B cell (primary cell): ENCODE measurements at regions not wholly inside any gene's neighbourhood (a gene's known extent, or its start where the extent isn't known, plus 50 kb on each side); places are given as distances from the start of the nearest gene placed in this dataset.

Source experiments
- ATAC-seq: fragments of 200-7000 bp; cut with Tn5 transposase; one replicate; pipeline ENCODE4 v1.10.0; 2021; ENCODE audit warnings: low read depth, mild to moderate bottlenecking, moderate number of reproducible peaks, moderate library complexity
- CTCF ChIA-PET: fragments of 350-600 bp; sonication (Branson Sonifier 250); formaldehyde crosslinking; loops from one replicate; lab custom pipeline; 2021; ENCODE audit warnings: antibody characterized with exemption, inconsistent platforms; lab: Charles Lee
- POLR2A ChIA-PET: fragments of 350-600 bp; sonication (Branson Sonifier 250); formaldehyde crosslinking; loops from one replicate; lab custom pipeline; 2021; ENCODE audit warnings: antibody characterized with exemption; lab: Charles Lee
- DNase-seq: peaks from one replicate; pipeline ENCODE4 v3.0.0; 2013
- H2AFZ ChIP-seq: 2 replicates; pipeline ENCODE4 v1.6.1; 2012; ENCODE audit warnings: mild to moderate bottlenecking, low read depth, low read length; ENCODE audit not compliant: insufficient read depth, poor library complexity, severe bottlenecking
- H3K27ac ChIP-seq, 2 donors: 1 replicate in 1 of 2; 2 replicates in 1 of 2; pipeline ENCODE4 v1.5.1; 2012 to 2013; ENCODE audit warnings: low read length in 2 of 2, mild to moderate bottlenecking in 2 of 2, moderate library complexity in 1 of 2
- H3K27me3 ChIP-seq, 4 experiments: fragments of 200-600 bp in 1 of 4; sonication (generic) in 1 of 4; replicated peaks in 1 of 4; 1 replicate in 2 of 4; 2 replicates in 2 of 4; pipeline versions ENCODE4 v1.6.1 to v1.7.0; 2013 to 2016; ENCODE audit warnings: low read length in 3 of 4, mild to moderate bottlenecking in 2 of 4, mixed read lengths in 1 of 4, moderate library complexity in 1 of 4; ENCODE audit not compliant: insufficient read depth in 4 of 4, control insufficient read depth in 3 of 4; ENCODE audit errors: control extremely low read depth in 1 of 4
- H3K36me3 ChIP-seq, 2 experiments: replicated peaks in 1 of 2; 1 replicate in 1 of 2; 2 replicates in 1 of 2; pipeline versions ENCODE4 v1.6.1 to v1.7.1; 2013; ENCODE audit warnings: low read length in 1 of 2; ENCODE audit not compliant: insufficient read depth in 2 of 2, control insufficient read depth in 1 of 2; ENCODE audit errors: control extremely low read depth in 1 of 2, extremely low read depth in 1 of 2
- H3K4me1 ChIP-seq, 2 donors: fragments of 200-600 bp in 1 of 2; sonication (generic) in 1 of 2; 1 replicate in 1 of 2; 2 replicates in 1 of 2; pipeline versions ENCODE4 v1.5.1 to v1.6.1; 2013 to 2017; ENCODE audit warnings: low read length in 2 of 2; ENCODE audit not compliant: control insufficient read depth in 2 of 2, insufficient read depth in 2 of 2
- H3K4me2 ChIP-seq: replicated peaks from 2 replicates; pipeline ENCODE3; 2012; ENCODE audit warnings: mild to moderate bottlenecking, low read depth, low read length; ENCODE audit not compliant: poor library complexity, severe bottlenecking
- H3K4me3 ChIP-seq, 5 experiments: fragments of 200-600 bp in 1 of 5; sonication (generic) in 1 of 5; 1 replicate in 3 of 5; 2 replicates in 2 of 5; pipeline versions ENCODE4 v1.5.1 to v1.7.0; 2011 to 2016; ENCODE audit warnings: low read length in 4 of 5, mild to moderate bottlenecking in 4 of 5, low read depth in 2 of 5, control low read depth in 1 of 5, moderate library complexity in 1 of 5; ENCODE audit not compliant: insufficient read depth in 1 of 5; ENCODE audit errors: control extremely low read depth in 1 of 5, extremely low read depth in 1 of 5
- H3K79me2 ChIP-seq: fragments of 200-600 bp; sonication (generic); one replicate; pipeline ENCODE4 v1.6.0; 2016; ENCODE audit warnings: low read length; ENCODE audit not compliant: control insufficient read depth, insufficient read depth
- H3K9ac ChIP-seq: fragments of 200-600 bp; sonication (generic); 2 replicates; pipeline ENCODE4 v1.6.1; 2017; ENCODE audit warnings: mild to moderate bottlenecking, low read length, moderate library complexity
- H3K9me3 ChIP-seq, 3 donors: one replicate each; pipeline versions ENCODE4 v1.6.1 to v1.7.1; 2013; ENCODE audit warnings: low read length in 2 of 3; ENCODE audit not compliant: control insufficient read depth in 2 of 3, insufficient read depth in 1 of 3; ENCODE audit errors: control extremely low read depth in 1 of 3
- H4K20me1 ChIP-seq: 2 replicates; pipeline ENCODE4 v1.6.0; 2012; ENCODE audit warnings: mild to moderate bottlenecking, low read length; ENCODE audit not compliant: insufficient read depth, control insufficient read depth, poor library complexity, severe bottlenecking
- H3K27ac Mint-ChIP-seq: one replicate; pipeline ENCODE4 v1.8.0; 2021; ENCODE audit warnings: mixed read lengths
- H3K27me3 Mint-ChIP-seq: one replicate; pipeline ENCODE4 v1.8.0; 2021; ENCODE audit warnings: mixed read lengths
- H3K4me1 Mint-ChIP-seq: one replicate; pipeline ENCODE4 v1.8.0; 2021; ENCODE audit warnings: mixed read lengths
- H3K4me3 Mint-ChIP-seq: one replicate; pipeline ENCODE4 v1.8.0; 2021; ENCODE audit warnings: mixed read lengths
- H3K9me3 Mint-ChIP-seq: one replicate; pipeline ENCODE4 v1.8.0; 2022; ENCODE audit warnings: mixed read lengths; ENCODE audit not compliant: insufficient read depth
- EZH2 ChIP-seq: IDR thresholded peaks from 2 replicates; pipeline ENCODE4 v1.6.1; 2012; ENCODE audit warnings: borderline replicate concordance, low read depth, mild to moderate bottlenecking, moderate library complexity, low read length; ENCODE audit not compliant: insufficient read depth, poor library complexity, severe bottlenecking
- WGBS: methylation state at CpG from one replicate; pipeline ENCODE4 v1.1.5; 2013; ENCODE audit warnings: missing lambda C conversion rate; ENCODE audit not compliant: insufficient coverage; 5-methylcytosine and 5-hydroxymethylcytosine counted together
- intact Hi-C: fragments of 100-400 bp; cut with micrococcal nuclease; formaldehyde crosslinking; loops from one replicate; pipeline ENCODE4 v1.10.0; 2022
- TF ChIP-seq, protein P1 (sequence below): fragments of 200-600 bp; IDR thresholded peaks from one replicate; pipeline ENCODE4 v1.8.0; 2022; ENCODE audit warnings: antibody characterized with exemption, mild to moderate bottlenecking

DNA sequence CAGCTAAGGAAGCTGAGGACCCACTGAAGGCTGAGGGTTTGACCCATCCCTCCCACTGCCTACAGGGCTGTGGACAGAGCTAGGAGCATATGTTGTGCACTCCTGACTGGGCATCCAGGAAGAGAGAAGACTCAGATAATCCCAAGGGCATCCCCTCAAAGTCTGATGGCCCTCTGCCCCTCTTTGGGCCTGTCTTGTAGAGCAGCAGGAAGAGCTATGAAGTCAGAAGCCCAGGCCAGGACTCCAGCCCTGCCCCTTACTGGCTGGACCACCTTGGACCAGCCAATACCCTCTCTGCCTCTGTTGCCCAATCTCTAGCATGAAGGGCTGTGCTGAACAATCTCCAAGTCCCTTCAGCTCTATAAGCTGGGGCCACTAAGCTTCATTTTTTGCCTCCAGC is 210.8 kb downstream of the RPLP1 start:
- no peak overlapping the region for H3K9ac ChIP-seq
- ATAC-seq: no peak
- no peaks in the 10 kb centered on the region for H4K20me1 ChIP-seq
- no peak overlapping the region for H3K27ac Mint-ChIP-seq
- H3K27me3 Mint-ChIP-seq: peaks cover 11% of the 10 kb centered on the region
- H3K9me3 ChIP-seq: no peaks in the 10 kb centered on the region
- DNase-seq: no peak
- no peak overlapping the region for H3K4me3 ChIP-seq
- CTCF ChIA-PET: no interaction called here
- H3K36me3 ChIP-seq: no peaks in the 10 kb centered on the region
- TF ChIP-seq EZH2: no peak
- TF ChIP-seq, protein P1, sequence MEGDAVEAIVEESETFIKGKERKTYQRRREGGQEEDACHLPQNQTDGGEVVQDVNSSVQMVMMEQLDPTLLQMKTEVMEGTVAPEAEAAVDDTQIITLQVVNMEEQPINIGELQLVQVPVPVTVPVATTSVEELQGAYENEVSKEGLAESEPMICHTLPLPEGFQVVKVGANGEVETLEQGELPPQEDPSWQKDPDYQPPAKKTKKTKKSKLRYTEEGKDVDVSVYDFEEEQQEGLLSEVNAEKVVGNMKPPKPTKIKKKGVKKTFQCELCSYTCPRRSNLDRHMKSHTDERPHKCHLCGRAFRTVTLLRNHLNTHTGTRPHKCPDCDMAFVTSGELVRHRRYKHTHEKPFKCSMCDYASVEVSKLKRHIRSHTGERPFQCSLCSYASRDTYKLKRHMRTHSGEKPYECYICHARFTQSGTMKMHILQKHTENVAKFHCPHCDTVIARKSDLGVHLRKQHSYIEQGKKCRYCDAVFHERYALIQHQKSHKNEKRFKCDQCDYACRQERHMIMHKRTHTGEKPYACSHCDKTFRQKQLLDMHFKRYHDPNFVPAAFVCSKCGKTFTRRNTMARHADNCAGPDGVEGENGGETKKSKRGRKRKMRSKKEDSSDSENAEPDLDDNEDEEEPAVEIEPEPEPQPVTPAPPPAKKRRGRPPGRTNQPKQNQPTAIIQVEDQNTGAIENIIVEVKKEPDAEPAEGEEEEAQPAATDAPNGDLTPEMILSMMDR: no peak
- H3K4me2 ChIP-seq: no peak overlapping the region
- no peaks in the 10 kb centered on the region for H3K9me3 Mint-ChIP-seq
- no peak overlapping the region for H2AFZ ChIP-seq
- no peak overlapping the region for H3K27ac ChIP-seq
- H3K4me3 Mint-ChIP-seq: no peak overlapping the region
- POLR2A ChIA-PET: no interaction called here
- intact Hi-C loops: no loop called here
- no peaks in the 10 kb centered on the region for H3K79me2 ChIP-seq
- H3K27me3 ChIP-seq: peaks cover 0 to 18% (median 5%) of the 10 kb centered on the region in 4 experiments
- H3K4me1 Mint-ChIP-seq: peaks cover 31% of the 10 kb centered on the region
- H3K4me1 ChIP-seq: peaks cover 30 to 36% of the 10 kb centered on the region in 2 donors

DNA sequence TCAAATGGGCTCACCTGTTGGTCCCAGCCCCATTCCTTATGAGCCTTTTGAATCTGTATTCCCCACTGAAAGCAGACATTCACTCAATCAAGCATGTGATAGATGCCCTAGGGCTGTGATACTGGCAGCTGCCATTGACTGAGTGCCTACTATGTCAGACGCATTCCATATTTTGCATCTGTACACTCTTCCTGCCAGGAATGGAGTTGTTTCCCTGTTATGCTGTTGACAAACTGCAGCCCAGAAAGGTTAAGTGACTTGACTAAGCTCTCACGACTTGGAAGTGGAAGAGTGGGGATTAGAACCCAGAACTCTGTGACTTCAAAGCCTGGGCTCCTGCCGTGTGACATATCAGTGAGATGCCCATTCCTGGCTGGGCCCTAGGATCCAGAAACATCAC is 211.4 kb downstream of the RPLP1 start:
- no peak overlapping the region for H2AFZ ChIP-seq
- no peaks in the 10 kb centered on the region for H4K20me1 ChIP-seq
- TF ChIP-seq EZH2: no peak
- TF ChIP-seq, protein P1: no peak
- no peaks in the 10 kb centered on the region for H3K79me2 ChIP-seq
- peaks cover 8% of the 10 kb centered on the region for H3K27me3 Mint-ChIP-seq
- DNase-seq (no peak), ATAC-seq (no peak)
- H3K4me3 ChIP-seq: no peak overlapping the region
- no peaks in the 10 kb centered on the region for H3K36me3 ChIP-seq
- H3K9ac ChIP-seq: no peak overlapping the region
- H3K27ac ChIP-seq: no peak overlapping the region
- CTCF ChIA-PET: no interaction called here
- WGBS: 94% methylated on average over 3 of the region's 3 CpGs
- no peak overlapping the region for H3K27ac Mint-ChIP-seq
- no peak overlapping the region for H3K4me2 ChIP-seq
- H3K9me3 ChIP-seq: no peaks in the 10 kb centered on the region
- peaks cover 37% of the 10 kb centered on the region for H3K4me1 Mint-ChIP-seq
- peaks cover 36 to 41% of the 10 kb centered on the region in 2 donors for H3K4me1 ChIP-seq
- H3K4me3 Mint-ChIP-seq: no peak overlapping the region
- H3K9me3 Mint-ChIP-seq: no peaks in the 10 kb centered on the region
- intact Hi-C loops: no loop called here
- POLR2A ChIA-PET: no interaction called here
- H3K27me3 ChIP-seq: peaks cover 0 to 14% (median 5%) of the 10 kb centered on the region in 4 experiments
